Activated CD4-positive, alpha-beta T cell treated with anti-CD3 and anti-CD28 coated beads for 48 hours (primary cell): ENCODE measurements at regions not wholly inside any gene's neighbourhood (a gene's known extent, or its start where the extent isn't known, plus 50 kb on each side); places are given as distances from the start of the nearest gene placed in this dataset.
"Not testable (repeated sequence)": the region's sequence is repeated elsewhere in the genome, so short reads cannot be mapped to it uniquely, and the experiment has no call there.

Experiments used
- DNase-seq: peaks from one replicate; pipeline ENCODE4 v3.0.0-alpha.2; 2020

- DNase-seq: peak; percentile 6
These were observed 159.4 kb upstream of the FRG2B start for GRCh38 chr10:133785846-133786602.

DNA sequence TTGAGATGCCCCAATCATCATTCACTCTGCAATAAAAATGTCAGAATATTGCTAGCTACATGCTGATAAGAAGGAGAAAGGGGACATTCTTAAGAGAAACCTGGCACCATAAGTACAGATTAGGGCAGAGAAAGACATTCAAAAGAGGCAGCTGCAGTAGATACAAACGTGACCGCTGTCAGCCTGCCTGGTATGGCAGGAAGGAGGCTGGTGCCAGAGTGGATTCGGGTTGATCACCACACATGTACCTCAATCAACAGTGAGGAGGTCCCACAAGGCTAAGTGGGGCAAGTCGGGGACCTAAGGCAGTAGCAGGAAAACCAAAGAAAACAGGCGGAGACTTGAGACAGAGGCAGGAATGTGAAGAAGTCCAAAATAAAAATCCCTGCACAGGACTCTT is 158.6 kb upstream of the FRG2B start:
- DNase-seq: not testable (repeated sequence)

DNA sequence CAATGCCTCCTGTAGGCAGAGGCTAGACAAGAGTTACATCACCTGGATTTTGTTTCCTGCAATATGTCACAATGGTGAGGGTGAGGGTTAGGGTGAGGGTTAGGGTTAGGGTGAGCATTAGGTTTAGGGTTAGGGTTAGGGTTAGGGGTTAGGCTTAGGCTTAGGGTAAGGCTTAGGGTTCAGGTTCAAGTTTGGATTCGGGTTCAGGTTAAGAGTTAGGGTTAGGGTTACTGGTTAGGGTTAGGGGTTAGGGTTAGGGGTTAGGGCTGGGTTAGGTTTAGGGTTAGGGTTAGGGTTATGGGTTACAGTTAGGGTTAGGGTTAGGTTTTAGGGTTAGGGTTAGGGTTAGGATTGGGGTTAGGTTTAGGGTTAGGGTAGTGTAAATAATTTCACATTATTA is 138.7 kb upstream of the FRG2B start:
- not testable (repeated sequence) for DNase-seq

GRCh38 chr10:133764823-133765209 is 138.2 kb upstream of the FRG2B start:
- not testable (repeated sequence) for DNase-seq

DNA sequence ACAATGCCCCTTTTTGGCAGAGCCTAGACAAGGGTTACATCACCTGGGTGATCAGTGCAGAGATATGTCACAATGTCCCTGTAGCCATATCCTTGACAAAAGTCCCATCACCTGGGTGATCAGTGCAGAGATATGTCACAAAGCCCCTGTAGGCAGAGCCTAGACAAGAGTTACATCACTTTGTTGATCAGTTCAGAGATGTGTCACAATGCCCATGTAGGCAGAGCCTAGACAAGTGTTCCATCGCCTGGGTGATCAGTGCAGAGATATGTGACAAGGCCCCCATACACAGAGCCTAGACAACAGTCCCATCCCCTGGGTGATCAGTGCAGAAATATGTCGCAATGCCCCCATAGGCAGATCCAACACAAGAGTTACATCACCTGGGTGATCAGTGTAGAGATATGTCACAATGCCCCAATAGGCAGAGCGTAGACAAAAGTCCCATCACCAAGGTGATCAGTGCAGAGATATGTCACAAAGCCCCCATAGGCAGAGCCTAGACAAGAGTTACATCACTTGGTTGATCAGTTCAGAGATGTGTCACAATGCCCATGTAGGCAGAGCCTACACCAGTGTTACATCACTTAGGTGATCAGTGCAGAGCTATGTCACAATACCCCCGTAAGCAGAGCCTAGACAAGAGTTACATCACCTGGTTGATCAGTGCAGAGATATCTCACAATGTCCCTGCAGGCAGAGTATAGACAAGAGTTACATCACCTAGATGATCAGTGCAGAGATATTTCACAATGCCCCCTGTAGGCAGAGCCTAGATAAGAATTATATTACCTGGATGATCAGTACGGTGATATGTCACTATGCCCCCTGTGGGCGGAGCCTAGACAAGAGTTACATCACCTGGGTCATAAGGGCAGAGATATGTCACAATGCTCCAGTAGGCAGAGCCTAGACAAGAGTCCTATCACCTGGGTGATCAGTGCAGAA is 137.6 kb upstream of the FRG2B start:
- DNase-seq: not testable (repeated sequence)

- not testable (repeated sequence) for DNase-seq
These were observed 136.6 kb upstream of the FRG2B start for GRCh38 chr10:133763190-133763589.

DNA sequence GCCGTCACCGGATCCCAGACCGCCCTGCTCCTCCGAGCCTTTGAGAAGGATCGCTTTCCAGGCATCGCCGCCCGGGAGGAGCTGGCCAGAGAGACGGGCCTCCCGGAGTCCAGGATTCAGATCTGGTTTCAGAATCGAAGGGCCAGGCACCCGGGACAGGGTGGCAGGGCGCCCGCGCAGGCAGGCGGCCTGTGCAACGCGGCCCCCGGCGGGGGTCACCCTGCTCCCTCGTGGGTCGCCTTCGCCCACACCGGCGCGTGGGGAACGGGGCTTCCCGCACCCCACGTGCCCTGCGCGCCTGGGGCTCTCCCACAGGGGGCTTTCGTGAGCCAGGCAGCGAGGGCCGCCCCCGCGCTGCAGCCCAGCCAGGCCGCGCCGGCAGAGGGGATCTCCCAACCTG is 127.0 kb upstream of the FRG2B start:
- DNase-seq: not testable (repeated sequence)
